ENCODE measurements at regions not wholly inside any gene's neighbourhood (a gene's known extent, or its start where the extent isn't known, plus 50 kb on each side); places are given as distances from the start of the nearest gene placed in this dataset.

GRCh38 chr2:118527571-118527970, 319.9 kb downstream of the EN1 start:
- Histone ChIP-seq H3K9me3 (no peaks in the 10 kb centered on the region), H3K27ac (no peak overlapping the region), H3K4me3 (no peak overlapping the region), H3K4me1 (ENCODE audit: insufficient read depth) (no peaks in the 10 kb centered on the region), H3K27me3 (no peaks in the 10 kb centered on the region), H3K36me3 (no peaks in the 10 kb centered on the region)
- WGBS, 3 donors: 49 to 63% (median 51%) methylated on average over 4 of the region's 4 CpGs
- TF ChIP-seq CTCF (IDR thresholded peaks at IDR 0.05) (no peak), EP300 (IDR thresholded peaks at IDR 0.05) (no peak), POLR2A (IDR thresholded peaks at IDR 0.05) (no peak)
- intact Hi-C loops (cut with DNase I): no loop called here
- no peak for DNase-seq

DNA sequence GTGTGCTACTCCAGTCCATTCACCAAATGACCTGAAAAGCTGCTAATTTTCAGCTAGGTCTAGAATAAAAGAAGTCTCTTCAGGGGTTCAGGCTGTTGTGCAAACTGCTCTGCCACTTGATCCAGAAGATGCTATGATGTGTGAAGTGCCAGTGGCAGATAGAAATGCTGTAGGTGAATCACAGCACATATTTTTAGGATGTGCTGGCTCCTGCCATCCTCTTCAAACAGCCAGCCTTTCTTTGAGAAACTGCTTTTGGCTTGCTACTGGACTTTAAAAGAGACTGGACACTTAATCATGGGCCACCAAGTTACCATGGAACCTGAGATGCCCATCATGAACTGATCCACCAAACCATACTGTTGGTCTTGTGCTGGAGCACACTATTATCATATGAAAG, 322.1 kb downstream of the EN1 start:
- intact Hi-C loops (cut with DNase I): no loop called here
- Histone ChIP-seq H3K9me3 (no peaks in the 10 kb centered on the region), H3K36me3 (no peaks in the 10 kb centered on the region), H3K4me3 (no peak overlapping the region), H3K27ac (no peak overlapping the region), H3K27me3 (no peaks in the 10 kb centered on the region), H3K4me1 (ENCODE audit: insufficient read depth) (no peaks in the 10 kb centered on the region)
- DNase-seq: no peak
- TF ChIP-seq CTCF (IDR thresholded peaks at IDR 0.05) (no peak), POLR2A (IDR thresholded peaks at IDR 0.05) (no peak), EP300 (IDR thresholded peaks at IDR 0.05) (no peak)

GRCh38 chr2:118524911-118525310, 322.5 kb downstream of the EN1 start:
- no peak for DNase-seq
- Histone ChIP-seq H3K27me3 (no peaks in the 10 kb centered on the region), H3K9me3 (no peaks in the 10 kb centered on the region), H3K4me1 (ENCODE audit: insufficient read depth) (no peaks in the 10 kb centered on the region), H3K27ac (no peak overlapping the region), H3K4me3 (no peak overlapping the region), H3K36me3 (no peaks in the 10 kb centered on the region)
- intact Hi-C loops (cut with DNase I): no loop called here
- TF ChIP-seq CTCF (IDR thresholded peaks at IDR 0.05) (no peak), POLR2A (IDR thresholded peaks at IDR 0.05) (no peak), EP300 (IDR thresholded peaks at IDR 0.05) (no peak)

- no peak for DNase-seq
- Histone ChIP-seq H3K4me3 (no peak overlapping the region), H3K36me3 (no peaks in the 10 kb centered on the region), H3K27me3 (no peaks in the 10 kb centered on the region), H3K27ac (no peak overlapping the region), H3K4me1 (ENCODE audit: insufficient read depth) (no peaks in the 10 kb centered on the region), H3K9me3 (no peaks in the 10 kb centered on the region)
- intact Hi-C loops (cut with DNase I): no loop called here
- TF ChIP-seq POLR2A (IDR thresholded peaks at IDR 0.05) (no peak), CTCF (IDR thresholded peaks at IDR 0.05) (no peak)
- WGBS, 3 donors: 74 to 80% (median 79%) methylated on average over 3 of the region's 3 CpGs
Observed at GRCh38 chr2:118523761-118524160, 323.7 kb downstream of the EN1 start.

- no peak for DNase-seq
- no peak for TF ChIP-seq EP300 (IDR thresholded peaks at IDR 0.05)
- TF ChIP-seq POLR2A (IDR thresholded peaks at IDR 0.05): no peak
- no peak for TF ChIP-seq CTCF (IDR thresholded peaks at IDR 0.05)
- Histone ChIP-seq H3K4me1 (ENCODE audit: insufficient read depth) (no peaks in the 10 kb centered on the region), H3K4me3 (no peak overlapping the region), H3K27ac (no peak overlapping the region), H3K9me3 (no peaks in the 10 kb centered on the region), H3K36me3 (no peaks in the 10 kb centered on the region), H3K27me3 (no peaks in the 10 kb centered on the region)
- intact Hi-C loops (cut with DNase I): no loop called here
- WGBS, 3 donors: 91 to 93% (median 91%) methylated on average over 1 of the region's 1 CpG
Observed at GRCh38 chr2:118521960-118522359, 325.5 kb downstream of the EN1 start.

Data from ovary (tissue), 7 donors.